ENCODE measurements at regions not wholly inside any gene's neighbourhood (a gene's known extent, or its start where the extent isn't known, plus 50 kb on each side); places are given as distances from the start of the nearest gene placed in this dataset.

DNA sequence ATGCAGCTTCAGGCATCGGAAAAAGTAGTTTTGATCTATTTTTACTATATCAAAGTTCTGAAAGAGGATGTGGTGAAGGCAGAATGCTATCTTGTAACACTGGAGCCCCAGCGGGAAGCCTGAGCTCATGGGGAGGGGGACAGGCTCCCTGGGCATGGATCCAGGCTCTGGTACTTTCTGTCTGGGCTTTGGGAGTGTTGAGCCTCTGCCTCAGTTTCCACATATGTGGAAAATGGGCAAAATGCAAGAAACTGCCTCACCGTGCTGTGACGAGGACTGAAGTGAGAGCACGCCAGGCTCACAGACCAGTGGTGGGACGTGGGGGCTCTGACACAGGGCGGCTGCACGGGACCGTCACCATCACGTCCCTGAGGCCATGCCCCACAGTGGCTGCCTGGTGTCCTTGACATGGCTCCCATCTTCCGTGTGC is 182.9 kb upstream of the SHH start:
- Histone ChIP-seq H3K4me3 (ENCODE audit: severe bottlenecking) (no peak overlapping the region), H3K36me3 (ENCODE audit: low read depth) (no peaks in the 10 kb centered on the region), H3K9me3 (ENCODE audit: severe bottlenecking) (no peaks in the 10 kb centered on the region), H3K27ac (ENCODE audit: poor library complexity, severe bottlenecking) (no peak overlapping the region), H3K27me3 (ENCODE audit: insufficient read depth, poor library complexity, severe bottlenecking) (peaks cover 19% of the 10 kb centered on the region), H3K4me1 (ENCODE audit: insufficient read depth, poor library complexity, severe bottlenecking) (no peaks in the 10 kb centered on the region)
- DNase-seq (ENCODE audit: low spot score) (no peak), ATAC-seq (ENCODE audit: low read depth) (no peak)
- TF ChIP-seq, protein P1, sequence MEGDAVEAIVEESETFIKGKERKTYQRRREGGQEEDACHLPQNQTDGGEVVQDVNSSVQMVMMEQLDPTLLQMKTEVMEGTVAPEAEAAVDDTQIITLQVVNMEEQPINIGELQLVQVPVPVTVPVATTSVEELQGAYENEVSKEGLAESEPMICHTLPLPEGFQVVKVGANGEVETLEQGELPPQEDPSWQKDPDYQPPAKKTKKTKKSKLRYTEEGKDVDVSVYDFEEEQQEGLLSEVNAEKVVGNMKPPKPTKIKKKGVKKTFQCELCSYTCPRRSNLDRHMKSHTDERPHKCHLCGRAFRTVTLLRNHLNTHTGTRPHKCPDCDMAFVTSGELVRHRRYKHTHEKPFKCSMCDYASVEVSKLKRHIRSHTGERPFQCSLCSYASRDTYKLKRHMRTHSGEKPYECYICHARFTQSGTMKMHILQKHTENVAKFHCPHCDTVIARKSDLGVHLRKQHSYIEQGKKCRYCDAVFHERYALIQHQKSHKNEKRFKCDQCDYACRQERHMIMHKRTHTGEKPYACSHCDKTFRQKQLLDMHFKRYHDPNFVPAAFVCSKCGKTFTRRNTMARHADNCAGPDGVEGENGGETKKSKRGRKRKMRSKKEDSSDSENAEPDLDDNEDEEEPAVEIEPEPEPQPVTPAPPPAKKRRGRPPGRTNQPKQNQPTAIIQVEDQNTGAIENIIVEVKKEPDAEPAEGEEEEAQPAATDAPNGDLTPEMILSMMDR (IDR thresholded peaks at IDR 0.05; ENCODE audit: poor library complexity, severe bottlenecking) = no peak

DNA sequence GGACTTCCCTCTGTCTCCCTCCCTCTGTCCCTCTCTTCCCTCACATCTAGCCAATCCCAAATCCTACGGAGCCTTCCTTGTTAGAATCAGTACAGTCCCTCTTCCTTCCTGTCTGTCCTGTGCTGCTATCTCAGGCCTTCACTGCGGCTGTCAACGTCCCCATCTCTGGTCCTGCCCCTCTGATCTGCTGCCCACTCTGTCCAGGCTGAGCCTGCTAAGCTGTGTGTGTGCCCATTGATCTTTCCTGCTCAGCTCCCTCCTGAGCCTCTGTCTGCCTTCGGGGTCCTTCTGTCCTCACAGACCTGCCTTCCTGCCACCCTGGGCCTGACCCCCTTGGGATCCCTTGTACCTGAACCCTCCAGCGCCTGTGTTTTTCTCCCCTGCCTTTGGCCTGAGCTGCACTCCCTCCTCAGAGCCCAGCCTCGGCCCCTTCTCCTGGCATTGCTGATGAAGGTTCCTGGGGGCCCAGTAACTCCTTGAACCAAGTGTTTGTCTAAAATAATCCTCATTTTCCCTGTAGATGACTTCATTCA is 182.1 kb upstream of the SHH start:
- H3K36me3 ChIP-seq (ENCODE audit: low read depth) = no peaks in the 10 kb centered on the region
- TF ChIP-seq, protein P1 (IDR thresholded peaks at IDR 0.05; ENCODE audit: poor library complexity, severe bottlenecking) = no peak
- no peak for ATAC-seq (ENCODE audit: low read depth)
- DNase-seq (ENCODE audit: low spot score) = no peak
- no peak overlapping the region for H3K27ac ChIP-seq (ENCODE audit: poor library complexity, severe bottlenecking)
- H3K9me3 ChIP-seq (ENCODE audit: severe bottlenecking) = no peaks in the 10 kb centered on the region
- no peaks in the 10 kb centered on the region for H3K4me1 ChIP-seq (ENCODE audit: insufficient read depth, poor library complexity, severe bottlenecking)
- H3K27me3 ChIP-seq (ENCODE audit: insufficient read depth, poor library complexity, severe bottlenecking) = peaks cover 19% of the 10 kb centered on the region
- H3K4me3 ChIP-seq (ENCODE audit: severe bottlenecking) = no peak overlapping the region

DNA sequence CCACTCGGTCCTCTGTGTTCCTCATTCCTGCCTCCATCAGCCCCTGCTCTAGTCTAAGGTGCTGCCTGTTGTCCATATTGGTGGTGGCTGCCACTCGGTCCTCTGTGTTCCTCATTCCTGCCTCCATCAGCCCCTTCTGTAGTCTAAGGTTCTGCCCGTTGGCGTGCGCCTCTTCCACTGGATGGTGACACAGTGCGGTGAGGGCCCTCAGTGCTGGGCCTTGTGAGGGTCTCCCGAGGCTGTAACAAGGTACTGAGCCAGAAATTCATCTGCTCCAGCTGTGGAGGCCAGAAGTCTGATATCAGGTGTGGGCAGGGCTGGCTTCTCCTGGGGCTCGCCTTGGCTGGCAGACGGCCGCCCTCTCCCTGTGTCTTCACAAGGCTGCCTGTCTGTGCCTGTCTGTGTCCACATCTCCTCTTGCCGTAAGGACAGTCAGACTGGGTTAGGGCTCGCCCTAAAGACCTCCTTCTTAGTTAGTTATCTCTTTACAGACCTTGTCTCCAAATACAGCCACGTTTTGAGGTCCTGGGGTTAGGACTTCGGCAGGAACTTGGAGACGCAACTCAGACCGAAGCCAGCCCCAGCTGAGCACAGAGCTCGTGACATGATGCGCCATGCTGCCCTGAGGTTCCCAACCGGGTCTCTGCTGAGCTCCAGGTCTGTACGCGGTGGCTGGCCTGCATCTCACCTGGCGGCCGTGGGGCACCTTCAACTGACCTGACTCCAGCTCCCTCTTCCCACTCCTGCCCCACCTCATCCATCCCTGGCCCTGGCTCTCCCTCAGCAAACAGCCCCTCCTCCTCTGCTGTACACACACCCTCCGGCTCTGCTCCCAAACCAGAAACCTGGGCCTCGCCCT is 181.4 kb upstream of the SHH start:
- H3K4me3 ChIP-seq (ENCODE audit: severe bottlenecking) = no peak overlapping the region
- H3K4me1 ChIP-seq (ENCODE audit: insufficient read depth, poor library complexity, severe bottlenecking) = no peaks in the 10 kb centered on the region
- H3K9me3 ChIP-seq (ENCODE audit: severe bottlenecking) = no peaks in the 10 kb centered on the region
- no peak for DNase-seq (ENCODE audit: low spot score)
- no peak overlapping the region for H3K27ac ChIP-seq (ENCODE audit: poor library complexity, severe bottlenecking)
- H3K27me3 ChIP-seq (ENCODE audit: insufficient read depth, poor library complexity, severe bottlenecking) = peaks cover 19% of the 10 kb centered on the region
- ATAC-seq (ENCODE audit: low read depth) = 0 out of 3 replicates have a peak, but pooled peaks have one; percentile 28
- H3K36me3 ChIP-seq (ENCODE audit: low read depth) = no peaks in the 10 kb centered on the region
- TF ChIP-seq, protein P1 (IDR thresholded peaks at IDR 0.05; ENCODE audit: poor library complexity, severe bottlenecking) = no peak

DNA sequence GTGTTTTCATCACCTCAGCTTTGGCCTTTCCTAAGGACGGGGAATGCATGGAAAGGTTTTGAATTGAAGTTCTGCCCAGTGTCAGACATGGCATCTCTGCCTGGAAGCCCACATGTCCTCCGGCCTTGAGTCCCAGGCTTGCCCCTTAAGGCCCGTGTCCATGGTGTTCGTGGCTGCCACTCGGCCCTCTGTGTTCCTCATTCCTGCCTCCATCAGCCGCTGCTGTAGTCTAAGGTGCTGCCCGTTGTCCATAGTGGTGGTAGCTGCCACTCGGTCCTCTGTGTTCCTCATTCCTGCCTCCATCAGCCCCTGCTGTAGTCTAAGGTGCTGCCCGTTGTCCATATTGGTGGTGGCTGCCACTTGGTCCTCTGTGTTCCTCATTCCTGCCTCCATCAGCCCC is 180.7 kb upstream of the SHH start:
- Histone ChIP-seq H3K9me3 (ENCODE audit: severe bottlenecking) (no peaks in the 10 kb centered on the region), H3K27ac (ENCODE audit: poor library complexity, severe bottlenecking) (no peak overlapping the region), H3K4me1 (ENCODE audit: insufficient read depth, poor library complexity, severe bottlenecking) (no peaks in the 10 kb centered on the region), H3K36me3 (ENCODE audit: low read depth) (no peaks in the 10 kb centered on the region), H3K27me3 (ENCODE audit: insufficient read depth, poor library complexity, severe bottlenecking) (peaks cover 14% of the 10 kb centered on the region), H3K4me3 (ENCODE audit: severe bottlenecking) (no peak overlapping the region)
- TF ChIP-seq, protein P1 (IDR thresholded peaks at IDR 0.05; ENCODE audit: poor library complexity, severe bottlenecking) = no peak
- DNase-seq (ENCODE audit: low spot score) = no peak
- ATAC-seq (ENCODE audit: low read depth) = no peak

DNA sequence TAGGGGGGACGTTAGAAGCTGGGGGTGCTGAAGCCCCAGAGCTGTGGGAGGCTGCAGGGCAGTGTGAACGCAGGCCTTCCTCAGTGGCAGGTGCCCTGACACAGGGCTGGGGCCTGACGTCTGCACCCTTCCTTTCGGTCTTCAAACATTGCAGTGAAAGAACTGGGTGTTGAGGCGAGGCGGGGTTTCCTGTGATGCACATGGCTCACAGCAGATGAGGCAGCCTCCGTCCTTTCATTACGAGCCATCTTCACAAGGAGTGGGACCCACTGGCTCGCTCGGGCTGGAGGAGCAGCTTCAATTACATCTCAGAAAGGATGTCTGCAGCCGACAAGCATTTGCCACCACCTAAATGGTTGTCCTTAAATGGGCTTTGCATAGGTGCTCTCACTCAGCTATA is 180.3 kb upstream of the SHH start:
- Histone ChIP-seq H3K27ac (ENCODE audit: poor library complexity, severe bottlenecking) (no peak overlapping the region), H3K36me3 (ENCODE audit: low read depth) (no peaks in the 10 kb centered on the region), H3K9me3 (ENCODE audit: severe bottlenecking) (no peaks in the 10 kb centered on the region), H3K4me1 (ENCODE audit: insufficient read depth, poor library complexity, severe bottlenecking) (no peaks in the 10 kb centered on the region), H3K4me3 (ENCODE audit: severe bottlenecking) (no peak overlapping the region), H3K27me3 (ENCODE audit: insufficient read depth, poor library complexity, severe bottlenecking) (peaks cover 9% of the 10 kb centered on the region)
- DNase-seq (ENCODE audit: low spot score) (no peak), ATAC-seq (ENCODE audit: low read depth) (no peak)
- TF ChIP-seq, protein P1 (IDR thresholded peaks at IDR 0.05; ENCODE audit: poor library complexity, severe bottlenecking) = no peak

Data from RWPE2 (cell line).